Endodermal cell (in vitro differentiated cells): ENCODE measurements at regions not wholly inside any gene's neighbourhood (a gene's known extent, or its start where the extent isn't known, plus 50 kb on each side); places are given as distances from the start of the nearest gene placed in this dataset.

Experiments used
- DNase-seq: peaks from one replicate; pipeline ENCODE4 v3.0.0-alpha.2; 2017
- H3K27ac ChIP-seq: 2 replicates; pipeline ENCODE4 v1.5.1; 2013; ENCODE audit warnings: mild to moderate bottlenecking, low read depth, low read length, moderate library complexity
- H3K27me3 ChIP-seq: 2 replicates; pipeline ENCODE4 v1.6.1; 2013; ENCODE audit warnings: mild to moderate bottlenecking, low read length, moderate library complexity; ENCODE audit not compliant: insufficient read depth, control insufficient read depth, poor library complexity, severe bottlenecking
- H3K36me3 ChIP-seq: 2 replicates; pipeline ENCODE4 v1.7.0; 2013; ENCODE audit warnings: mild to moderate bottlenecking, low read length, moderate library complexity; ENCODE audit not compliant: control insufficient read depth, insufficient read depth
- H3K4me1 ChIP-seq: one replicate; pipeline ENCODE4 v1.7.0; 2013; ENCODE audit warnings: low read length; ENCODE audit not compliant: control insufficient read depth, insufficient read depth
- H3K4me3 ChIP-seq: 2 replicates; pipeline ENCODE4 v1.5.1; 2013; ENCODE audit warnings: mild to moderate bottlenecking, low read length, moderate library complexity
- H3K9ac ChIP-seq: 2 replicates; pipeline ENCODE4 v1.6.1; 2013; ENCODE audit warnings: mild to moderate bottlenecking, low read length, moderate library complexity; ENCODE audit not compliant: poor library complexity, severe bottlenecking; ENCODE audit errors: extremely low read depth
- H3K9me3 ChIP-seq: 2 replicates; pipeline ENCODE4 v1.6.1; 2013; ENCODE audit warnings: mild to moderate bottlenecking, low read length, moderate library complexity; ENCODE audit not compliant: control insufficient read depth
- H3K27ac Mint-ChIP-seq: 2 replicates; pipeline ENCODE4 v1.8.0; 2020; ENCODE audit warnings: mixed read lengths
- H3K27me3 Mint-ChIP-seq: 2 replicates; pipeline ENCODE4 v1.8.0; 2021; ENCODE audit warnings: mild to moderate bottlenecking, mixed read lengths; ENCODE audit not compliant: insufficient read depth
- H3K36me3 Mint-ChIP-seq: 2 replicates; pipeline ENCODE4 v1.8.0; 2020; ENCODE audit warnings: low read depth, mixed read lengths
- H3K4me1 Mint-ChIP-seq: 2 replicates; pipeline ENCODE4 v1.8.0; 2020; ENCODE audit warnings: mixed read lengths
- H3K4me3 Mint-ChIP-seq: 2 replicates; pipeline ENCODE4 v1.8.0; 2020; ENCODE audit warnings: mild to moderate bottlenecking, moderate library complexity, mixed read lengths
- H3K9me3 Mint-ChIP-seq: 2 replicates; pipeline ENCODE4 v1.8.0; 2020; ENCODE audit warnings: mild to moderate bottlenecking, mixed read lengths
- WGBS, 2 experiments: methylation state at CpG; one replicate each; pipeline versions ENCODE4 v1.1.5 to v1.1.7; 2013; ENCODE audit warnings: missing lambda C conversion rate in 2 of 2, mixed read lengths in 1 of 2; ENCODE audit not compliant: insufficient coverage in 1 of 2, insufficient read length in 1 of 2; 5-methylcytosine and 5-hydroxymethylcytosine counted together
- TF ChIP-seq, protein P1 (sequence below): fragments of 200-600 bp; sonication (generic); conservative IDR thresholded peaks from 2 replicates; pipeline ENCODE4 v1.5.0; 2021; ENCODE audit warnings: antibody characterized with exemption, mild to moderate bottlenecking

DNA sequence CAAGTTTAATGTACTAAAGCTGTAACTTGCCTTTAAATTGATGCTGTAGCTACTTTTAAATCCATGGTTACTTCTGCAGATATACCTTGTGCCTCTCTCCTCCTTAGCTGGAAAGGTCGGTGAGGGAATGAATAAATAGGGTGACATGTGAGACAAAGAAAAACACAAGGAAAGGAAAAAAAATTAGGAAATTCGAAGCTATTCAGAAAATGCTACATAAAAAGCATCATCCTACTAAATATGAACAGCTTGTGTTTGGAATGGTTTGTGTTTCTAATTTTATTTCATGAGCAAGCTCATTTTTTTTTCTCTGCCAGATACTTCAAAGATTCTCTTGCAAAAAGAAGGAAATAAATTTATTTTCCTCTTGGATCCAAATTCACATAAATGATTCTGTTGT lies 186.3 kb upstream of the NUDT4 start:
- H3K27me3 ChIP-seq: no peaks in the 10 kb centered on the region
- no peak overlapping the region for H3K4me3 Mint-ChIP-seq
- peaks cover 16% of the 10 kb centered on the region for H3K9me3 Mint-ChIP-seq
- WGBS, 2 experiments: 86% methylated on average over 1 of the region's 2 CpGs; no CpG with 5 or more reads in 1 of the 2 experiments
- no peaks in the 10 kb centered on the region for H3K4me1 ChIP-seq
- H3K27ac Mint-ChIP-seq: no peak overlapping the region
- no peak for DNase-seq
- H3K36me3 ChIP-seq: no peaks in the 10 kb centered on the region
- H3K36me3 Mint-ChIP-seq: peaks cover 1% of the 10 kb centered on the region
- no peaks in the 10 kb centered on the region for H3K4me1 Mint-ChIP-seq
- H3K27me3 Mint-ChIP-seq: peaks cover 2% of the 10 kb centered on the region
- H3K9ac ChIP-seq: no peak overlapping the region
- H3K9me3 ChIP-seq: peaks cover 20% of the 10 kb centered on the region
- H3K27ac ChIP-seq: no peak overlapping the region
- TF ChIP-seq, protein P1, sequence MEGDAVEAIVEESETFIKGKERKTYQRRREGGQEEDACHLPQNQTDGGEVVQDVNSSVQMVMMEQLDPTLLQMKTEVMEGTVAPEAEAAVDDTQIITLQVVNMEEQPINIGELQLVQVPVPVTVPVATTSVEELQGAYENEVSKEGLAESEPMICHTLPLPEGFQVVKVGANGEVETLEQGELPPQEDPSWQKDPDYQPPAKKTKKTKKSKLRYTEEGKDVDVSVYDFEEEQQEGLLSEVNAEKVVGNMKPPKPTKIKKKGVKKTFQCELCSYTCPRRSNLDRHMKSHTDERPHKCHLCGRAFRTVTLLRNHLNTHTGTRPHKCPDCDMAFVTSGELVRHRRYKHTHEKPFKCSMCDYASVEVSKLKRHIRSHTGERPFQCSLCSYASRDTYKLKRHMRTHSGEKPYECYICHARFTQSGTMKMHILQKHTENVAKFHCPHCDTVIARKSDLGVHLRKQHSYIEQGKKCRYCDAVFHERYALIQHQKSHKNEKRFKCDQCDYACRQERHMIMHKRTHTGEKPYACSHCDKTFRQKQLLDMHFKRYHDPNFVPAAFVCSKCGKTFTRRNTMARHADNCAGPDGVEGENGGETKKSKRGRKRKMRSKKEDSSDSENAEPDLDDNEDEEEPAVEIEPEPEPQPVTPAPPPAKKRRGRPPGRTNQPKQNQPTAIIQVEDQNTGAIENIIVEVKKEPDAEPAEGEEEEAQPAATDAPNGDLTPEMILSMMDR: no peak
- H3K4me3 ChIP-seq: no peak overlapping the region

DNA sequence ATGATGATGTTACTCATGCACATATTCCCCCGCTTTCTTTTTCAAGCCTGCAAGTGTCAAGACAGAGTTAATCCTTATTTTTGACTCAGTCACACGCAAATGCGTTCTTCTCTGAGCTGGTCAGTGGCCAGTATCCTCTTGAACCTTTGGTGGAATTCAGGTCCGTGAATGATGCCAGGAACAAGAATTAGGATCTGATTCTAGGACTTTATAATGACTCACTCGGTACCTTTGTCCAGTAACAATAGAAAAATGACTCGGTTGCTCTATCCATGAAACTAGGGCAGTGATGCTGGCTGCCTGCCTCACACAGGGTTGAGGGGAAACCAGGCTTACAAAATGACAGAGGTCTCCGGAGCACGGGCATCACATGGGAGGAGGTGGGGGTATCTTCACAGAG lies 185.8 kb upstream of the NUDT4 start:
- TF ChIP-seq, protein P1: no peak
- H3K36me3 ChIP-seq: no peaks in the 10 kb centered on the region
- 92 to 96% methylated on average over 5 to 8 of the region's 8 CpGs for WGBS, 2 experiments
- Mint-ChIP-seq H3K36me3 (peaks cover 1% of the 10 kb centered on the region), H3K9me3 (peaks cover 16% of the 10 kb centered on the region), H3K27ac (no peak overlapping the region), H3K27me3 (peaks cover 2% of the 10 kb centered on the region), H3K4me1 (no peaks in the 10 kb centered on the region), H3K4me3 (no peak overlapping the region)
- no peak overlapping the region for H3K27ac ChIP-seq
- DNase-seq: no peak
- no peak overlapping the region for H3K9ac ChIP-seq
- H3K9me3 ChIP-seq: peaks cover 20% of the 10 kb centered on the region
- H3K27me3 ChIP-seq: no peaks in the 10 kb centered on the region
- H3K4me1 ChIP-seq: no peaks in the 10 kb centered on the region
- H3K4me3 ChIP-seq: no peak overlapping the region

DNA sequence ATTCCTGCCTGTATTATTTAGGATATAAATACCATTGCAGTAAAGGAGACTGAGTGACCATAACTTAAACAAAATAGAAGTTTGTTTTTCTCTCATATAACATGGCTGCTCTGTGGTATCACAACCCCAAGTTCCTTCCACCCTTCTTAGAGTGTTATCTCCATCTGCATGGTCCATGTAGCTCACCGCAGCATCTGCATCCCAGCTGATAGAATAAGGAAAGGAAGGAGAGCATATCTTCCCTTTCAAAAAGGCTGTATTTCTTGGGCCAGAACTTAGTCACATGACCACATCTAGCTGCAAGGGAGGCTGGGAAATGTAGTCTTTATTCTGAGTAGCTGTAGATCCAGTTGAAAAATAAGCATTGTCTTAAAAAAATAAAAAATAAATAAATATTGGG lies 184.8 kb upstream of the NUDT4 start:
- Mint-ChIP-seq H3K9me3 (peaks cover 16% of the 10 kb centered on the region), H3K36me3 (peaks cover 1% of the 10 kb centered on the region), H3K27me3 (peaks cover 2% of the 10 kb centered on the region), H3K4me3 (no peak overlapping the region), H3K4me1 (no peaks in the 10 kb centered on the region), H3K27ac (no peak overlapping the region)
- Histone ChIP-seq H3K9ac (no peak overlapping the region), H3K4me3 (no peak overlapping the region), H3K9me3 (peaks cover 20% of the 10 kb centered on the region), H3K4me1 (no peaks in the 10 kb centered on the region), H3K27ac (no peak overlapping the region), H3K36me3 (no peaks in the 10 kb centered on the region), H3K27me3 (no peaks in the 10 kb centered on the region)
- WGBS, 2 experiments: 100% methylated on average over 1 of the region's 1 CpG
- TF ChIP-seq, protein P1: no peak
- no peak for DNase-seq
